ENCODE measurements at regions not wholly inside any gene's neighbourhood (a gene's known extent, or its start where the extent isn't known, plus 50 kb on each side); places are given as distances from the start of the nearest gene placed in this dataset.

- no peak for TF ChIP-seq CTCF (IDR thresholded peaks at IDR 0.05; ENCODE audit: insufficient read depth, low read length, poor library complexity, severe bottlenecking)
- TF ChIP-seq EZH2phosphoT487 (conservative IDR thresholded peaks at IDR 0.05; ENCODE audit: low read length) = no peak
Observed at GRCh38 chrX:39721566-39722279, 376.0 kb downstream of the BCOR start.
